ENCODE measurements at regions not wholly inside any gene's neighbourhood (a gene's known extent, or its start where the extent isn't known, plus 50 kb on each side); places are given as distances from the start of the nearest gene placed in this dataset.

DNA sequence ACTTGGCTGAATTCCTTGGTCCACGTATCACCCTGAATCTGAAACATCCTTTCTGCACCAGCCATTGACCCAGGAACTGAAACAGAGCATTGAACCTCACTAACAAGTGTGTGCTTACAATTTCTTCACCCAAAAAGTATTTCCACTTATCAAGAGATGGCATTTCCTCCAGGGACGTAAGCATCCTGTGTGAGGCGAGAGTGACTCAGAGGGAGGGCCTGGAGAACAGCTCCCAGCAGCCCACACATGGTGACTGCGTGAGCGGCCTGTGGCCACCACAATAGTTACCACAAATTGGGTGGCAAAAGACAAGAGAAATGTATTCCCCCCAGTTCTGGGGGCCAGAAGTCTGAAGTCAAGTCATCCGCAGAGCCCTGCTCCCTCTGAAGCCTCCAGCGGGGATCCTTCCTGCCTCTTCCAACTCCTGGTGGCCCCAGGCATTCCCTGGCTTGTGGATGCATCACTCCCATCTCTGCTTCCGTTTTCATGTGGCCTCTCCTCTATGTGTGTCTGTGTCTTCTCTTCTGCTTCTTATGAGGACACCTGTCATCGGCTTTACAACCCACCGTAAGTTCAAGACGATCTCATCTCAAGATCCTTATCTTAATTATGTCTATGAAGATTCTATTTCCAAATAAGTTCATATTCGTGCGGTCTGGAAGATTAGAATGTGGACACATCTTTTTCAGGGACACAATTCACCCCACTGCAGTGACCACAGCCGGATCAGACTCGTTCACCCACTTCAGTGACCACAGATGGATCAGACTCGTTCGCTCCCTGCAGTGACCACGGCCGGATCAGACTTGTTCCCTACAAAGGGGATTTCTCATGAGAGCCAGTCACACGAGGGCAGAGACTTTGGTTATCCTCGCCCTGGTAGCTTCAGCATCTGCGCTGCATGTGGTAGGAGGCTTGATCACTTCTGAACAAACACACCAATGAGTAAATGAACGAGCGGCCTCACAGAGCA, 122.6 kb upstream of the FOXF1 start:
- no peak for DNase-seq (ENCODE audit: low read depth, low spot score)
- 33% methylated on average over 24 of the region's 24 CpGs for WGBS (ENCODE audit: insufficient coverage, insufficient replicate concordance, low lambda C conversion rate, missing lambda C conversion rate)

More for the DNA sequence above, 122.6 kb upstream of the FOXF1 start:
- Histone ChIP-seq H3K9ac (ENCODE audit: control insufficient read depth, insufficient read depth, low read length) (no peak overlapping the region), H3K36me3 (ENCODE audit: control insufficient read depth in 2 of 2, insufficient read depth in 2 of 2, low read length in 1 of 2) (no peaks in the 10 kb centered on the region), H3K4me2 (ENCODE audit: control insufficient read depth, insufficient read depth) (no peak overlapping the region), H2AFZ (ENCODE audit: control insufficient read depth, low read depth, low read length) (no peak overlapping the region), H3K27ac (ENCODE audit: control insufficient read depth, insufficient read depth) (no peak overlapping the region), H3K4me3 (no peak overlapping the region), H3K79me2 (ENCODE audit: control insufficient read depth, insufficient read depth, low read length) (no peaks in the 10 kb centered on the region), H3K4me1 (ENCODE audit: control insufficient read depth, insufficient read depth, low read length) (no peaks in the 10 kb centered on the region), H3K27me3 (replicated peaks in 1 of 2; ENCODE audit: control insufficient read depth in 2 of 2, insufficient read depth in 2 of 2, low read length in 1 of 2) (peaks cover 0 to 1% of the 10 kb centered on the region in 2 experiments; a peak in 2 of 4 replicates), H3K9me3 (replicated peaks; ENCODE audit: control insufficient read depth, insufficient read depth, low read length) (no peaks in the 10 kb centered on the region), H4K20me1 (ENCODE audit: control insufficient read depth, insufficient read depth) (no peaks in the 10 kb centered on the region)
- no TSS peak for BruUV-seq (replicated peaks)
- intact Hi-C loops (cut with micrococcal nuclease; ENCODE audit: unreplicated experiment) = no loop called here
- ChIA-PET POLR2A (interaction anchor here (0.5 kb wide), 1 partner anchor 1231 kb away, joined by 3 read pairs; no protein-coding TSS in a partner anchor), SMC1A (ENCODE audit: uncharacterized antibody, unreplicated experiment) (no interaction called here), CTCF (no interaction called here), RAD21 (ENCODE audit: unreplicated experiment) (no interaction called here)
- TF ChIP-seq RCOR1 (conservative IDR thresholded peaks at IDR 0.05; ENCODE audit: low read depth, low read length) (no peak), MEF2A (IDR thresholded peaks at IDR 0.05; ENCODE audit: insufficient read depth, low read depth, low read length) (no peak), MLLT1 (IDR thresholded peaks at IDR 0.05) (no peak), PAX5 (IDR thresholded peaks at IDR 0.05; ENCODE audit: borderline replicate concordance, low read depth, low read length) (no peak), BCL11A (IDR thresholded peaks at IDR 0.05; ENCODE audit: low read depth, low read length) (no peak), NFYB (IDR thresholded peaks at IDR 0.05; ENCODE audit: insufficient read depth, low read depth, low read length) (no peak), YBX1 (IDR thresholded peaks at IDR 0.05) (no peak), SMC3 (IDR thresholded peaks at IDR 0.05; ENCODE audit: borderline replicate concordance, low read length) (no peak), POLR2AphosphoS5 (IDR thresholded peaks at IDR 0.05; ENCODE audit: low read length) (no peak), ZNF384 (IDR thresholded peaks at IDR 0.05; ENCODE audit: borderline replicate concordance, low read depth, low read length) (no peak), ZNF622 (IDR thresholded peaks at IDR 0.05) (no peak), HDAC6 (IDR thresholded peaks at IDR 0.05; ENCODE audit: unreplicated experiment) (no peak)
- TF ChIP-seq, protein P1, sequence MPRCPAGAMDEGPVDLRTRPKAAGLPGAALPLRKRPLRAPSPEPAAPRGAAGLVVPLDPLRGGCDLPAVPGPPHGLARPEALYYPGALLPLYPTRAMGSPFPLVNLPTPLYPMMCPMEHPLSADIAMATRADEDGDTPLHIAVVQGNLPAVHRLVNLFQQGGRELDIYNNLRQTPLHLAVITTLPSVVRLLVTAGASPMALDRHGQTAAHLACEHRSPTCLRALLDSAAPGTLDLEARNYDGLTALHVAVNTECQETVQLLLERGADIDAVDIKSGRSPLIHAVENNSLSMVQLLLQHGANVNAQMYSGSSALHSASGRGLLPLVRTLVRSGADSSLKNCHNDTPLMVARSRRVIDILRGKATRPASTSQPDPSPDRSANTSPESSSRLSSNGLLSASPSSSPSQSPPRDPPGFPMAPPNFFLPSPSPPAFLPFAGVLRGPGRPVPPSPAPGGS (IDR thresholded peaks at IDR 0.05; ENCODE audit: borderline replicate concordance, insufficient read depth, low read depth, low read length, poor library complexity, severe bottlenecking) = no peak
- no peak for FAIRE-seq
- no peak for ATAC-seq
- in situ Hi-C loops (cut with MboI) = no loop called here

All from GM12878 (cell line).